ENCODE measurements at regions not wholly inside any gene's neighbourhood (a gene's known extent, or its start where the extent isn't known, plus 50 kb on each side); places are given as distances from the start of the nearest gene placed in this dataset.
"Not testable (repeated sequence)": the region's sequence is repeated elsewhere in the genome, so short reads cannot be mapped to it uniquely, and the experiment has no call there.

- intact Hi-C loops (cut with DNase I): no loop called here
- no peak for DNase-seq
- Histone ChIP-seq H3K4me3 (no peak overlapping the region), H3K27me3 (no peaks in the 10 kb centered on the region), H3K4me1 (no peaks in the 10 kb centered on the region), H3K27ac (no peak overlapping the region), H3K9me3 (no peaks in the 10 kb centered on the region), H3K36me3 (no peaks in the 10 kb centered on the region)
- TF ChIP-seq, protein P1, sequence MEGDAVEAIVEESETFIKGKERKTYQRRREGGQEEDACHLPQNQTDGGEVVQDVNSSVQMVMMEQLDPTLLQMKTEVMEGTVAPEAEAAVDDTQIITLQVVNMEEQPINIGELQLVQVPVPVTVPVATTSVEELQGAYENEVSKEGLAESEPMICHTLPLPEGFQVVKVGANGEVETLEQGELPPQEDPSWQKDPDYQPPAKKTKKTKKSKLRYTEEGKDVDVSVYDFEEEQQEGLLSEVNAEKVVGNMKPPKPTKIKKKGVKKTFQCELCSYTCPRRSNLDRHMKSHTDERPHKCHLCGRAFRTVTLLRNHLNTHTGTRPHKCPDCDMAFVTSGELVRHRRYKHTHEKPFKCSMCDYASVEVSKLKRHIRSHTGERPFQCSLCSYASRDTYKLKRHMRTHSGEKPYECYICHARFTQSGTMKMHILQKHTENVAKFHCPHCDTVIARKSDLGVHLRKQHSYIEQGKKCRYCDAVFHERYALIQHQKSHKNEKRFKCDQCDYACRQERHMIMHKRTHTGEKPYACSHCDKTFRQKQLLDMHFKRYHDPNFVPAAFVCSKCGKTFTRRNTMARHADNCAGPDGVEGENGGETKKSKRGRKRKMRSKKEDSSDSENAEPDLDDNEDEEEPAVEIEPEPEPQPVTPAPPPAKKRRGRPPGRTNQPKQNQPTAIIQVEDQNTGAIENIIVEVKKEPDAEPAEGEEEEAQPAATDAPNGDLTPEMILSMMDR (IDR thresholded peaks at IDR 0.05): no peak
- ATAC-seq: no peak
Measured at GRCh38 chr5:34554641-34555040, 101.5 kb upstream of the RAI14 start.

DNA sequence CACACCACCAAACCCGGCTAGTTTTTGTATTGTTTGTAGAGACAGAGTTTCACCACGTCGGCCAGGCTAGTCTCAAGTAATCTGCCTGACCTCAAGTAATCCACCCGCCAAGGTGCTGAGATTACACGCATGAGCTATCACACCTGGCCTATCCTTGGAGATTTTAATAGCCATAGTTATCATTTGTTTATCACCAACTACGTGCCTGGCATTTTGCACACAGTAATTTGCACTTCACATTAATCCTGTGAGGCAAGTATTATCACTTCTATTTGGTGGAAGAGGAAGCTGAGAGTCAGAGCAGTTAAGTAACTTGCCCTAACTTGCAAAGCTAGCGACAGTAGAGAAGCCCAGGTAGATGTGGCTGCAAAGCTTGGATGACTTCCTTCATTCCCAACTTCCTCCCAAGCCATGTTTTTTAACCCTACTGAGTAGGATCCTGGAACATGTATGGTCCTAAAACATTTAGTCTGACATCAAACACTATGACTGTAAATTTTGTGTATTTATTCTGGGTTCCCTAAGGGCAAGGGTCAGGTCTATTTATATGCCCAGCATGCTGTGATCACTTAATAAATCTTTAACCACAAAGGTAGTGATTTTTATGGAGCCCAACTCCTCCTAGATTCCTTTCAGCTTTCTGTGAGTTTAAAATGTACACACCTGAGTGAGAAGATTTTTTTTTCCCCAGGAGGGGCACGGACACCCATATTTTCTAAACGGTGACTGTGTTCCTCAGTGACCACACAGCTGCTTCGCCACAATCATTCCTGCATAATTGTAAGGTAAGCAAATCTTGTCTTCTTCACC lies 100.2 kb upstream of the RAI14 start:
- intact Hi-C loops (cut with DNase I): no loop called here
- Histone ChIP-seq H3K36me3 (no peaks in the 10 kb centered on the region), H3K9me3 (no peaks in the 10 kb centered on the region), H3K4me1 (no peaks in the 10 kb centered on the region), H3K27me3 (no peaks in the 10 kb centered on the region), H3K4me3 (no peak overlapping the region), H3K27ac (no peak overlapping the region)
- ATAC-seq (no peak), DNase-seq (no peak)
- TF ChIP-seq, protein P1 (IDR thresholded peaks at IDR 0.05): no peak

DNA sequence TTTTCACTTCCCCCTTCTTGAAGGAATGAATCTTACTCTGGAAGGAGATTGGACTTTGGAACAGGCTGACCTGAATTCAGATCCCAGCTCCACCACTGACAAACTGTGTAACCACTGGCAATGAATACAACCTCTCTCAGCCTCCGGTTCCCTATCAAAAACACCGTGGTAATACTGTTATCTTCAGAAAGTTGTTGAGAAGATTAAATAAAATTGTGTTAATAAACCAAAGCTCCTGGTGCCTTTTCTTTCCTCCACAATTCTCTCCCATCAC lies 99.7 kb upstream of the RAI14 start:
- intact Hi-C loops (cut with DNase I): no loop called here
- DNase-seq (no peak), ATAC-seq (no peak)
- Histone ChIP-seq H3K9me3 (no peaks in the 10 kb centered on the region), H3K27me3 (no peaks in the 10 kb centered on the region), H3K4me3 (no peak overlapping the region), H3K27ac (no peak overlapping the region), H3K4me1 (no peaks in the 10 kb centered on the region), H3K36me3 (no peaks in the 10 kb centered on the region)
- TF ChIP-seq, protein P1 (IDR thresholded peaks at IDR 0.05): no peak

GRCh38 chr5:34561581-34561980 lies 94.5 kb upstream of the RAI14 start:
- H3K27me3 ChIP-seq; H3K36me3 ChIP-seq; H3K9me3 ChIP-seq; intact Hi-C loops (cut with DNase I); H3K4me3 ChIP-seq; ATAC-seq; DNase-seq; H3K4me1 ChIP-seq; H3K27ac ChIP-seq: not testable (repeated sequence)

GRCh38 chr5:34562791-34563190 lies 93.3 kb upstream of the RAI14 start:
- H3K27me3 ChIP-seq: no peaks in the 10 kb centered on the region
- H3K9me3 ChIP-seq: no peaks in the 10 kb centered on the region
- DNase-seq (no peak), ATAC-seq (no peak)
- intact Hi-C loops (cut with DNase I): no loop called here
- H3K4me1 ChIP-seq: no peaks in the 10 kb centered on the region
- no peak overlapping the region for H3K4me3 ChIP-seq
- no peaks in the 10 kb centered on the region for H3K36me3 ChIP-seq
- H3K27ac ChIP-seq: no peak overlapping the region
- TF ChIP-seq, protein P1 (IDR thresholded peaks at IDR 0.05): no peak

DNA sequence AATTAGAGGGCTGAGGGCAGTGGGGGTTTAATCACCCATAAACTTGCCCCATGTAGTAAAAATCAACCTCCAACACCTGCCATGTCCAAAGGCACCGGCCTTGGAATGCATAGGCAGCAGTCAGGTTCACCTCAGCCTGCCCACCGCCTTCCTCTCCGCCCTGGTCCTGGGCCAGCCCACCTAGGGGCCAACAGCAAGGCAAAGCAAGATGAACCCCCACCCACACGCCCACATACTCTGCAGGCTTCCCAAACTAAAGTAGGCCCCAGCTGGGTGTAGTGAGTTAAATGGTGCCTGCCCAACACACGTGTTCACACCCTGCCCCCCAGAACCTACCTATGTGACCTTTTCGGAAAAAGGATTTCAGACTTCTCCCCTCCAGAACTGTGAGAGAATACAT lies 92.9 kb upstream of the RAI14 start:
- TF ChIP-seq, protein P1 (IDR thresholded peaks at IDR 0.05): no peak
- H3K4me3 ChIP-seq: no peak overlapping the region
- H3K9me3 ChIP-seq: no peaks in the 10 kb centered on the region
- no peaks in the 10 kb centered on the region for H3K4me1 ChIP-seq
- ATAC-seq: no peak
- no peaks in the 10 kb centered on the region for H3K36me3 ChIP-seq
- no peak overlapping the region for H3K27ac ChIP-seq
- no peak for DNase-seq
- no peaks in the 10 kb centered on the region for H3K27me3 ChIP-seq
- intact Hi-C loops (cut with DNase I): no loop called here
